Erythroblast (primary cell): ENCODE measurements at regions not wholly inside any gene's neighbourhood (a gene's known extent, or its start where the extent isn't known, plus 50 kb on each side); places are given as distances from the start of the nearest gene placed in this dataset.

Experiments used
- GATA1 ChIP-seq: IDR thresholded peaks from 2 replicates; pipeline ENCODE4 v1.6.1; 2011; ENCODE audit warnings: low read depth, mild to moderate bottlenecking, control low read depth, low read length, moderate library complexity
- POLR2A ChIP-seq: IDR thresholded peaks from 2 replicates; pipeline ENCODE4 v1.6.1; 2011; ENCODE audit warnings: mild to moderate bottlenecking, low read length

DNA sequence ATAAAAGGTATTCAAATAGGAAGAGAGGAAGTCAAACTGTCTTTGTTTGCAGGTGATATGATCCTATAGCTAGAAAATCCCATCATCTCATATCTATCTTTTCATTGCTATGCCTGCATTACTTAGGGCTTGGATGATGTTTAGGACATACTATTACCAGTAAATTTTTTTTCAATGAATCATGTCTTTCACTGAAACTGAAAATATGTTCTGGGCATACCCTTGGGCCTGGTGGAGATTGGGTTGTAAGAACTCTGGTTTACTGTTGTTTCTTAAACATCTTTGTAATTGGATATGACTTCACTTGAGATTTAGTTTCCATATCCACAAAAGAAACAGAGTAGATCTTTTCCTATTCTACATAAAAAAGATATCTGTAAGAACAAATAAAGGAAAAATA, 502.2 kb upstream of the PRMT6 start:
- no peak for TF ChIP-seq POLR2A
- TF ChIP-seq GATA1 = no peak
